ENCODE measurements at regions not wholly inside any gene's neighbourhood (a gene's known extent, or its start where the extent isn't known, plus 50 kb on each side); places are given as distances from the start of the nearest gene placed in this dataset.
"Not testable (repeated sequence)": the region's sequence is repeated elsewhere in the genome, so short reads cannot be mapped to it uniquely, and the experiment has no call there.

GRCh38 chr1:38153066-38153777 is 106.6 kb upstream of the POU3F1 start:
- no peak for DNase-seq

- peak; percentile 95 for DNase-seq
Measured at GRCh38 chr1:38152351-38153065, 105.9 kb upstream of the POU3F1 start.

GRCh38 chr1:38151399-38151798 is 104.8 kb upstream of the POU3F1 start:
- no peak for DNase-seq

GRCh38 chr1:38146079-38146478 is 99.5 kb upstream of the POU3F1 start:
- not testable (repeated sequence) for DNase-seq

- DNase-seq = no peak
Measured at GRCh38 chr1:38142606-38143005, 96.0 kb upstream of the POU3F1 start.

- no peak for DNase-seq
Measured at GRCh38 chr1:38141483-38141882, 94.9 kb upstream of the POU3F1 start.

- no peak for DNase-seq
Measured at GRCh38 chr1:38139738-38140487, 93.3 kb upstream of the POU3F1 start.

GRCh38 chr1:38138498-38139233 is 92.1 kb upstream of the POU3F1 start:
- no peak for DNase-seq

GRCh38 chr1:38137164-38137563 is 90.6 kb upstream of the POU3F1 start:
- no peak for DNase-seq

- no peak for DNase-seq
Measured at GRCh38 chr1:38135625-38136414, 89.2 kb upstream of the POU3F1 start.

- no peak for DNase-seq
Measured at GRCh38 chr1:38134294-38134755, 87.7 kb upstream of the POU3F1 start.

- no peak for DNase-seq
Measured at GRCh38 chr1:38133756-38134155, 87.2 kb upstream of the POU3F1 start.

- no peak for DNase-seq
Measured at GRCh38 chr1:38133304-38133703, 86.7 kb upstream of the POU3F1 start.

GRCh38 chr1:38132681-38133080 is 86.1 kb upstream of the POU3F1 start:
- no peak for DNase-seq

GRCh38 chr1:38131024-38131585 is 84.5 kb upstream of the POU3F1 start:
- no peak for DNase-seq

- no peak for DNase-seq
Measured at GRCh38 chr1:38129971-38130370, 83.4 kb upstream of the POU3F1 start.

- DNase-seq = no peak
Measured at GRCh38 chr1:38129473-38129872, 82.9 kb upstream of the POU3F1 start.

GRCh38 chr1:38128926-38129453 is 82.4 kb upstream of the POU3F1 start:
- DNase-seq = no peak

- DNase-seq = no peak
Measured at GRCh38 chr1:38128511-38128910, 81.9 kb upstream of the POU3F1 start.

- DNase-seq = no peak
Measured at GRCh38 chr1:38127428-38127827, 80.8 kb upstream of the POU3F1 start.

GRCh38 chr1:38126970-38127369 is 80.4 kb upstream of the POU3F1 start:
- DNase-seq = no peak
